GM18867 (cell line): ENCODE measurements at regions not wholly inside any gene's neighbourhood (a gene's known extent, or its start where the extent isn't known, plus 50 kb on each side); places are given as distances from the start of the nearest gene placed in this dataset.
"Not testable (repeated sequence)": the region's sequence is repeated elsewhere in the genome, so short reads cannot be mapped to it uniquely, and the experiment has no call there.

Source experiments
- ATAC-seq: cut with Tn5 transposase; IDR thresholded peaks from one replicate; pipeline ENCODE4 v1.9.1; 2021; ENCODE audit warnings: mild to moderate bottlenecking, moderate library complexity; ENCODE audit not compliant: unreplicated experiment

- no peak for ATAC-seq
Observed at GRCh38 chr12:94916663-94917062, 86.8 kb downstream of the NDUFA12 start.

DNA sequence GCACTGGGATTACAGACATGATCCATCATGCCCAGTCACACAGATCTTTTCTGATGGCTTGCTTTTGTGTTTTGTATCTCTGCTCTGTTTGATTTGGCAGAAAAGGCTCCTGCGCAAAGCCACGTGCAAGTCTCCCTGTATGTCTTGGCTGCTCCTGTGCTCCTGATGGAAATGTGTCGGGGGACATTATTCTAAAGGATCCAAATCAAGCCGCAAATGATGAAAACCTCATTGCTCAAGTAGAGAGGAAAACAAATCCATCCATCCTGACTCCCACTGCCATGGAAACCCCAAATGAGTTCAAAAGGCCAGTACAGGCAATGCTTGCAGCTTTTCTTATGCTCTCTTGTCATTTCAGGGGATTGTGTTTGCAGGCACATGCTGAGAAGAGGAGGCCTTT, 93.8 kb downstream of the NDUFA12 start:
- no peak for ATAC-seq

DNA sequence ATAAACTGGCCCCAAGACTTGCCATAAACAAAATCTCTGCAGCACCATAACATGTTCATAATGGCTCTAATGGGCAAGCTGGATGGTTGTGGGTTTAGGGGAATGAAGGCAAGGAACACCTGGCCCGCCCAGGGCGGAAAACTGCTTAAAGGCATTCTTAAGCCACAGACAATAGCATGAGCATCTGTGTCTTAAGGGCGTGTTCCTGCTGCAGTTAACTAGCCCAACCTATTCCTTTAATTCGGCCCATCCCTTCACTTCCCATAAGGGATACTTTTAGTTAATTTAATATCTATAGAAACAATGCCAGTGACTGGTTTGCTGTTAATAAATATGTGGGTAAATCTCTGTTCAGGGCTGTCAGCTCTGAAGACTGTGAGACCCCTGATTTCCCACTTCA, 97.7 kb downstream of the NDUFA12 start:
- not testable (repeated sequence) for ATAC-seq

DNA sequence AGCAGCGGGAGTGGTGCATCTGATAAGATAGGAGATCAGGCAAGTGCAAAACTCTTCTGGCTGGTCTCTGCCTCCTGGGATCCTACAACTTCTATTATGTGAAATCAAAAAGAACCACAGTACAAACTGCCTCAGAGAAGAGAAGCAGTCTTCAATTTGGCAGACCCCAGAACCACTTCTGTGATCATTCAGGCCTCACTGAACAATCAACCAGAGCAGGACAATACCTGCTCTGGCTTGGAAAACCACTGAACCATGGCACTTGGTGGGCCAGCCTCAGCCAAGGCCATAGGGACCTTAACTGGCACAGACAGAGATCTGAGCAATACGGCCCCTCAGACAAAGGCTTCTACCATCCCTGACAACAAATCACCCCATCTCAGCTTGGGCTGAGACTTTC, 103.0 kb downstream of the NDUFA12 start:
- no peak for ATAC-seq

GRCh38 chr12:94898388-94898787, 105.1 kb downstream of the NDUFA12 start:
- ATAC-seq: no peak

DNA sequence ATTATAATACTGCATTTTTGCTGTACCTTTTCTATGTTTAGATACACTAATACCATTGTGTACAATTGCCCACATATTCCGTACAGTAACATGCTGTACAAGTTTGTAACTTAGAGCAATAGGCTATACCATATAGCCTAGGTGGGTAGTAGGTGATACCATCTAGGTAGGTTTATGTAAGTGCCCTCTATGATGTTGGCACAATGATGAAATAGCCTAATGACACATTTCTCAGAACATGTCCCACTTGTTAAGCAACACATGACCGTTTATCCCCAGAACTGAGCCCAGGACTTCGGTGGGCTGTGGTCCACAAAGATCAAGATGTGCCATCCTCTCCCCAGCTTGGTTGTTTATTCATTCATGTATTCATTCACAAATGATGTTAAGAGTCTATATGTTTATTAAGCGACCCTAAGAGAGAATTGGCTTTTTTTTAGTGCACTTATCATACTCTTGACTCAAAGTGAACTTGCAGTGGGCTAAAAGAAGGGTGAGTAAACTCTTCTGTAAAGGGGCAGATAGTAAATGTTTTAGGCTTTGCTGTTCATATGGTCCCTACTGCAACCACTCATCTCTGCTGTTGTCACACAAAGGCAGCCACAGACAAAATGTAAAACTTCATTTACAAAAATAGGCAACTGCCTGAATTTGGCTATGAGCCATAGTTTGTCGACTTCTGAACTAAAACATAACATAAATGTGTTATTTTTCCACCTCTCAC, 110.8 kb downstream of the NDUFA12 start:
- no peak for ATAC-seq

GRCh38 chr12:94889445-94890210, 113.9 kb downstream of the NDUFA12 start:
- no peak for ATAC-seq

DNA sequence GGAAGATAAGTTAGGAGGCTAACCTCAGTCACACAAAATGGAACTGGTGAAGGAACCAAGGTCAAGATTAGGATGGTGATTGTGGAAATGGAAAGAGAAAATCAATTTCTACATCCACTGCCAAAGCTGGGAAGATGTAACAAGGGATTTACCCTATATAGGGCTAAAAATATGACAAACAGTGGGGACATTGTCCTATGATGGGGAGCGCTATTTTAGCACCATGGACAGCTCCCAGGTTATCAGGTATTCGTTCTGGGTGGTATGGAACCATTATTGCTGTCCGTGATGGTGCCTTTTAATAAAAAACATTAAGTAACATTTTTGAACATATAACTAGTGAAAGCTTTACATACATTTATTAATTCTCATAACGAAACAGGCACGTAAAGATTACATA, 124.0 kb downstream of the NDUFA12 start:
- no peak for ATAC-seq

- peak; percentile 52 for ATAC-seq
Observed at GRCh38 chr12:94875525-94875924, 128.0 kb downstream of the NDUFA12 start.

GRCh38 chr12:94874518-94875302, 128.8 kb downstream of the NDUFA12 start:
- ATAC-seq: no peak

- no peak for ATAC-seq
Observed at GRCh38 chr12:94873734-94874517, 129.6 kb downstream of the NDUFA12 start.

- ATAC-seq: peak; percentile 79
Observed at GRCh38 chr12:94872971-94873733, 130.3 kb downstream of the NDUFA12 start.

DNA sequence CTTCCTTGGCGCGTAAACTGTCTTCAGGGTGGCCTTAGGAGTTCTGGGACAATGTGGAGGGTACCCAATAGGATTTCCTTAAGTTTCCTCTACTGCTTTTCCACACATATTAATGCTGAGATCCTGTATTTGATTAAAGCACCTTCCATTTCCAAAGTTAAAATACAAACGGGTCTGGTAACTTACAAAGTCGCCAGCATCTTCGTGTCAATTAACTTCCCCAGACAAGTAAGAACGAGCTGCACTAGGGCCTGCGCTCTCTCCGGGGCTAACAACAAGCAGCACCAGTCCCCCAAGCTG, 130.9 kb downstream of the NDUFA12 start:
- peak; percentile 14 for ATAC-seq

DNA sequence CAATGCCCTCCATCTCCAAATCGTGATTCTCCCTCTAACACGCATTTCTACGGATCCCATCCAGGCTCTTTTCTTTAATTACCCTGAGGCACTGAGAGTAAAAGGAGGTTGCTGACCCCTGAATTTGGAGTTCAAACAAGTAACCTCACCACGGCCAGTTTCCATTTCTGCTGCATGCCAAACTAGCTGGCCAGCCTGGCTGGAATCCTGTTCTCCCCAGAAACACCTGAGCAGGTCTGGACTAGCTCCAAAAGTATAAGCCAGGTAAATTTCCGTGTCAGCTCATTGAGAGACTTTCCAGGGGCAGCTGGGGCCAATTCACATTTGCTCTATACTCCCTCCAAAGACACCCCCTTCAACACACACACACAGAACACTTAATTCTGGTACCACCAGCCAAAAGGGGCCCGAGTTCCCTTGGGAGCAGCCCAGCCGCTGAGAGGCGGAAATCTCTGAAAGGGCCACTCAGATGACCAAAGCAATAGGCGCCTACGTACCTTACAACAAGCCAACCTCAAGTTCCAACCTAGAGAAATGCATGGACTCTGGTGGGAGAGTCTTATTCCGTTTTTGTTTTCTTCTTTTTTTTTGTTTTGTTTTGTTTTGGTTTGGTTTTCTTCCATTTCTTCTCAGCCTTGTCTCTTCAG, 131.4 kb downstream of the NDUFA12 start:
- no peak for ATAC-seq

- no peak for ATAC-seq
Observed at GRCh38 chr12:94870511-94870910, 133.0 kb downstream of the NDUFA12 start.

GRCh38 chr12:94868161-94868560, 135.3 kb downstream of the NDUFA12 start:
- no peak for ATAC-seq

GRCh38 chr12:94867066-94867855, 136.2 kb downstream of the NDUFA12 start:
- no peak for ATAC-seq

DNA sequence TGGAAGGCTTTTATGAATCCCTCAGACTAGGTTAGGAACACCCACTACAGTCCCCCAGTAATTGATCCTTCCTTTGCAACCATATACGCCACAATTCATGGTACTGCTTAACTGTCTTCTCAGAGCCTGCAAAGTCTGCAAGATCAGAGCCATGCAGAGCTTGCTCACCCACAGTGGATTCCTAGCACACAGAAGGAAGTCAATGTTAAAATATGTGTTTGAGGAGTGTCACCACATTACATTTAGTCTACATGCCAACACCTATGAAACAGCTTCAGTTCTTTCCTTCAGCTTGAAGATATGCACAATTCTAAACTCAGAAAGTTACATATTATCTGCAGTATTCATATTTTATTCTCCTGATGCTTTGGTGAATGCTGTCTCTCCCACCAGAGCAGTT, 138.5 kb downstream of the NDUFA12 start:
- no peak for ATAC-seq
